ENCODE measurements at regions not wholly inside any gene's neighbourhood (a gene's known extent, or its start where the extent isn't known, plus 50 kb on each side); places are given as distances from the start of the nearest gene placed in this dataset.
"Not testable (repeated sequence)": the region's sequence is repeated elsewhere in the genome, so short reads cannot be mapped to it uniquely, and the experiment has no call there.

- DNase-seq (ENCODE audit: low spot score), result no peak
- H3K27me3 ChIP-seq, result no peaks in the 10 kb centered on the region
- H3K9me3 ChIP-seq, result no peaks in the 10 kb centered on the region
- peak overlapping the region in 1 of 2 donors; percentile 38 for H3K27ac ChIP-seq
- H3K4me1 ChIP-seq, result no peaks in the 10 kb centered on the region
- no peak for TF ChIP-seq CTCF (IDR thresholded peaks at IDR 0.05)
- H3K4me3 ChIP-seq, result no peak overlapping the region
- no peaks in the 10 kb centered on the region for H3K36me3 ChIP-seq
Observed at GRCh38 chr7:113504691-113505090, 386.3 kb upstream of the SMIM30 start.

GRCh38 chr7:113504142-113504541 lies 385.8 kb upstream of the SMIM30 start:
- H3K27ac ChIP-seq, result peak overlapping the region in 1 of 2 donors; percentile 38

GRCh38 chr7:113496586-113496985 lies 378.2 kb upstream of the SMIM30 start:
- not testable (repeated sequence) for DNase-seq (ENCODE audit: low spot score); H3K27me3 ChIP-seq; H3K4me1 ChIP-seq; H3K4me3 ChIP-seq; H3K27ac ChIP-seq; H3K9me3 ChIP-seq; H3K36me3 ChIP-seq

More at GRCh38 chr7:113504142-113504541, 385.8 kb upstream of the SMIM30 start:
- H3K36me3 ChIP-seq, result no peaks in the 10 kb centered on the region
- H3K27me3 ChIP-seq, result no peaks in the 10 kb centered on the region
- TF ChIP-seq CTCF (IDR thresholded peaks at IDR 0.05), result no peak
- no peaks in the 10 kb centered on the region for H3K4me1 ChIP-seq
- no peaks in the 10 kb centered on the region for H3K9me3 ChIP-seq
- DNase-seq (ENCODE audit: low spot score), result no peak
- H3K4me3 ChIP-seq, result no peak overlapping the region

GRCh38 chr7:113494797-113495566 lies 376.6 kb upstream of the SMIM30 start:
- peak overlapping the region in 1 of 2 donors; percentile 73 for H3K27ac ChIP-seq

GRCh38 chr7:113491305-113491704 lies 373.0 kb upstream of the SMIM30 start:
- H3K4me3 ChIP-seq, result no peak overlapping the region
- peaks cover 4% of the 10 kb centered on the region for H3K36me3 ChIP-seq
- no peak overlapping the region for H3K27ac ChIP-seq
- no peaks in the 10 kb centered on the region for H3K9me3 ChIP-seq
- DNase-seq (ENCODE audit: low spot score), result no peak
- no peaks in the 10 kb centered on the region for H3K27me3 ChIP-seq
- TF ChIP-seq CTCF (IDR thresholded peaks at IDR 0.05), result no peak
- no peaks in the 10 kb centered on the region for H3K4me1 ChIP-seq

More at GRCh38 chr7:113494797-113495566, 376.6 kb upstream of the SMIM30 start:
- not testable (repeated sequence) for H3K27me3 ChIP-seq; H3K9me3 ChIP-seq; H3K4me3 ChIP-seq; DNase-seq (ENCODE audit: low spot score); H3K36me3 ChIP-seq; H3K4me1 ChIP-seq

- no peaks in the 10 kb centered on the region for H3K4me1 ChIP-seq
- no peak for TF ChIP-seq CTCF (IDR thresholded peaks at IDR 0.05)
Observed at GRCh38 chr7:113487925-113488731, 369.8 kb upstream of the SMIM30 start.

More at GRCh38 chr7:113487925-113488731, 369.8 kb upstream of the SMIM30 start:
- Histone ChIP-seq H3K4me3 (no peak overlapping the region), H3K9me3 (no peaks in the 10 kb centered on the region), H3K36me3 (peaks cover 4% of the 10 kb centered on the region), H3K27ac (no peak overlapping the region), H3K27me3 (no peaks in the 10 kb centered on the region)
- DNase-seq (ENCODE audit: low spot score), result no peak

Data from right atrium auricular region (tissue), 2 donors.